ENCODE measurements at regions not wholly inside any gene's neighbourhood (a gene's known extent, or its start where the extent isn't known, plus 50 kb on each side); places are given as distances from the start of the nearest gene placed in this dataset.
"Not testable (repeated sequence)": the region's sequence is repeated elsewhere in the genome, so short reads cannot be mapped to it uniquely, and the experiment has no call there.

- not testable (repeated sequence) for DNase-seq
These were observed 180.7 kb upstream of the TMEM196 start for GRCh38 chr7:19954166-19954565.

GRCh38 chr7:19953411-19953810 is 180.0 kb upstream of the TMEM196 start:
- DNase-seq = not testable (repeated sequence)

DNA sequence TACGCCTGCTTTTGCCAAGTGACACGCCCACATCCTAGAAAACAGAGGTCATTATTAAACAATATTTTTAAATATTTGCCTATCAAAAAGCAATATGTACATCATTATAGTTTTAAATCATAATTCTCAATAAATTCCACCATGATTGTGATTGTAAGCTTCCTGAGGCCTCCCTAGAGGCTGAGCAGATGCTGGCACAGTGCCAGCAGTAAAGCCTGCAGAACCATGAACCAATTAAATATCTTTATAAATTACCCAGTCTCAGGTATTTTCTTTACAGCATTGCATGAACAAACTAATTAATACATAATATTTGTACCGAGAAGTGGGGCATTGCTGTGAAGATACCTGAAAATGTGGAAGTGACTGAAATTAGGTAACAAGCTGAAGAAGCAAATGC is 174.7 kb upstream of the TMEM196 start:
- no peak for DNase-seq

GRCh38 chr7:19944363-19945120 is 171.1 kb upstream of the TMEM196 start:
- no peak for DNase-seq

- no peak for DNase-seq
These were observed 166.3 kb upstream of the TMEM196 start for GRCh38 chr7:19939746-19940145.

DNA sequence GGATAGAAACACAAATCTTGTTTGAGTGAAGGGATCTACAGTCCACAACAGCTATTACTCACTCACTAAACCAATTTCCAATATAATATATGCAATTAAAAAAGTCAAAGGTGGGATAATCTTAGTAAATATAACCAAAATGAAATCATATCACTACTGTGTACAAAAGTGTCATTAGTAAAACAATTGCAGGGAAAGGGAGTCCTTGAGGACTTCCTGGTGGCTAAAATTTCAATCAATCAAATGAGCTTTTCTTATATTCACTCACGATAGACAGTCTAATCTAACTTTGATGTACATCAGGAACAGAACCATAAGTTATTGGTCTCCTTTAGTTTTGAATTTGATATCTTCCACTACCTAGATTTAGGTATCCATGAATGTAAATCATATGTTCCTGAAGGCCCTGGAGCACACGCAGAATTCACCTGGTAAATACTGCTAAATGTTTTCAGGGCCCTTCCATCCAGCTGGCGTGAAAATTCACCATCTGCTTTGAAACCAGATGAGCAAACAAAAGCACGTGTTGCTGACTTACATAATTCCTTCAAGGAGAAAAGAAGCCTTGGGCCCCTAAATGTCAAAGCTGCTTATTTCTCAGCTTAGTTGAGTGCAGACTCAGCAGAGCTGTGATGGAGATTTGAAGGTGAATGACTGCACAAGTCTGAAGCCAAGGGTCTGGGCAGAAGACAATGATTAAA is 159.3 kb upstream of the TMEM196 start:
- no peak for DNase-seq

DNA sequence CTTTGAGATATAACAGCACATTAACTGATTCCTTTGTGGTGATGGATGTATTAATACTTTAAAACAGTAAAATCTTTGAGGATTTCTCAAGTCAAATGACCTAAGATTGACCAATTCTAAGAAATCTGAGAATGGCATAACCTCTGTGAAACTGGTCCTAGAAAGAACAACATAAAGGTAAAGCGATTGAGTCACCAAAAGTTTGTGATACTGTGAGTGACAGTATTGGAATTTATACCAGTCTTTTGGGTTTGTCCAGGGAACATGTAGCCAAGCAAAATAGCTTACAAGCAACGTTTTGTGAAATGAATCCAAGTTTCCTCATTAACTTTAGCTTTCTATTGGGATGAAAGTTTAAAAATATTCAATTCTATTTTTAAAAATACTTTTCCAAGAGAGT is 157.4 kb upstream of the TMEM196 start:
- no peak for DNase-seq

DNA sequence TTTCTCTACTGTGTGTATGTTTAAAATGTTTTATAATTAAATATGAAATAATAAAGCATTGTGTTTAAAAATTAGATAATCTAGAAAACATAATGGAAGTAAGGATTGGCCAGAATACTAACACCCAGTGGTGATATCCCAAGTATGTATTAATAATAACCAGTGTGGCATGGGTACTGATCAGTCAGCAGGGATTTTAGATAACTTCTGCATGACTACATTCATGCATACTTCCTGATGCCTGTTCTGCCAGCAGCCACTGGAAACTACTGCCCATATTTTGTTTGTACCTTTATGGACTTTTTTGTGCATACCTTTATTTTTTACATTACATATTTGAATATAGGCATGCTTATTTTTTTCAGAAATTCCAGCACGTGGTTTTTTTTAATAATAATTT is 156.6 kb upstream of the TMEM196 start:
- no peak for DNase-seq

DNA sequence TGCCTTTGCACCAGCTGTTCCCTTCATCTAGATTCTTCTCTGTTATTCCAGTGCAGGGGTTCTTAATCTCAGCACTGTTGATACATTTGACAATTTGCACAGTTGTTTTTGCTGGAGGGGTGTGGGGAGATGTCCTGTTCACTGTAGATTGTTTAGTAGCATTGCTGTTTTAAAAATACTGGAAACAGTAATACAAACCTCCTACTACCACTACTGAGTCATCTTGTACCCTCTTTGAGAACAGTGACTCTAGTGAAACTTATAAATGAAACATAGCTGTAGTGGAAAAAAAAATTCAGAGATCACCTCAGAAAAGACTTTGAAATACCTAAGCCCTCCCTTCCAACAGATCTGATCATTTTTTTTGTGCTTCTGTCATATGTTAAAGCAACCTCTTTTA is 154.8 kb upstream of the TMEM196 start:
- no peak for DNase-seq

DNA sequence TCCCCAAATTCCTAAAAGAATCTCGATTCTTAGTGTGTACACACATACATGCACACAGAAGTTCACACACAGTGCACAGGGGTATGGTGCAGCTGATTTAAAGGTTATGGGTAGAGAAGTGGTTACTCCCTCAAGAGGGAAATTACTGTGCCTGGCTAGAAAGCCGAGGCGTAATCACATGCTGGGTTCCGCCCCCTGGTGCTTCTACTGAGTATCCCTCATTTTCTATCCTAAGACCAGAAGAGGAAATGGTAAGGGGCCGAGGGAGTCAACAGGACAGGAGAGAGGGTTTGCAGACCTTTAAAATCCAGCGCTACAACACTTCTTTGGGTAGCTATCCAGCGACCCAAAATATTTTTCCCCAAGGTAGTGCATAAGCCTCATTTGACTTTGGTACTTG is 147.3 kb upstream of the TMEM196 start:
- DNase-seq = no peak

GRCh38 chr7:19920166-19920565 is 146.7 kb upstream of the TMEM196 start:
- no peak for DNase-seq

DNA sequence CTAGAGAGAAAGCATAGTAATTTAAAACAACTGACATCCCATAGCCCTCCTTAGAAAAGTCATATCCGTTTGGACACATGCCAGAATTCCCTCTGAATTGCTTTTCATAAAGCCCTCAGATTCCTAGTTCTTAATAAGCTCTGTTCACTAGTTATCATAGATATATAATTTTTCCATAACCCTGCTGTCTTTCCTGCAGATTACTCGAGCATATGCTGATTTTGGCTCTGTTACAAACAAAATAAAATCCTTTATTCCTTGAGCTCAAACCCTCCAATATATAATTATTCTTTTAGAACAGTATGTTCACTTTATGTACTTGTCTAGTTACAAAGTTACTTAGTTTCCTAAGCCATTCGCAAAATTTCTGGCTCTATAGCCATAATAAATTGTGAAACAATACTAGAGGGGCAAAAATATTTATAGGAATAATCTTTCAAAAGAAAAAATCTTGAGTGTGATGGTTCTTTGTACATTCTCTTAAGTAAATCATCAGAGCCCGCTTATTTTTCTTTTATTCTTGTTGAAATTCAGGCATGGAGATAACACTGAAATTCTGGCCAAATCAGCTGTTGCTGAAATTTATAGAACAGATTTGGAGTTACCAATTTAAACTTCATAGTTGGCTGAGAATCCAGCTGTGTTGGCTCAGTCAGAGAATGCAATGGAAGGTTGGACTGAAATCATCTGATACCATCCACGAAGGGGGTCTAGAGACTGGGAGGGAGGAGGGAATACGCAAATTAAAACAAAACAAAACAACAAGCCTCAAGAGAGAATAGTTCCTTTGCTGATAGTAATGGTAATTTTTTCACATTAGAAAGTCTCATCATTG is 146.1 kb upstream of the TMEM196 start:
- no peak for DNase-seq

GRCh38 chr7:19916046-19916445 is 142.6 kb upstream of the TMEM196 start:
- DNase-seq = no peak

DNA sequence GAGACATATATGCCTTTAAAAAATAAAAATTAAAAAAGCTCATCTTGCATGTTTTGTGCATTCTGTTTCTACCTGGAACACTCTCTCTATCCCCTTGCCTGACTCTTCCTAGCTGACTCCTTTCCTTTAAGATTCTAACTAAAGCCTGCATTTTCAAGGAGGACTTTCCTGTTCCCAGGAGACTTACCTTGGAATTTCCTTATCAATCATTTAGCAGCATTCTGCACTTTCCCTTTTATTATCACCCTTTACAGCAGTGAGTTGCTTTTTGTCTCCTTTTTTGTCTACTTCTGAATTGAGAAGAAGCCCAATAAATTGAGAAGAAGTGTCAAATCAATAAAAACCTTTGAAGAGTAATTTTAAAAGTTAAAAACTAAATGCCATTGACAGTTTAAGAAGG is 142.2 kb upstream of the TMEM196 start:
- DNase-seq = no peak

DNA sequence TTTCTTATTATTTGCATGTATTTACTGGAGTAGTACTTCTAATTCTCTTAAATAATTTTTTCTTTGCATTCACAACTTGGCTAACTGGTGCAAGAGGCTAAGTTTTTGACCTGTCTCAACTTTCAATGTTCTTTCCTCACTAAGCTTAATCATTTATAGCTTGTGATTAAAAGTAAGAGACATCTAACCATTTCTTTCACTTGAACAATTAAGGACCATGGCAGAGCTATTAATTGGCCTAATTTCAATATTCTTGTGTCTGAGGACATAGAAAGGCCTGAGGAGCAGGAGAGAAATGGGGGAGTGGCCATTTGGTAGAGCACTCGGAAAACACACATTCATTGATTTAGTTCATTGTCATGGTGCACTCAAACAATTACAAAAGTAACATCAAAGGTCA is 141.4 kb upstream of the TMEM196 start:
- no peak for DNase-seq

DNA sequence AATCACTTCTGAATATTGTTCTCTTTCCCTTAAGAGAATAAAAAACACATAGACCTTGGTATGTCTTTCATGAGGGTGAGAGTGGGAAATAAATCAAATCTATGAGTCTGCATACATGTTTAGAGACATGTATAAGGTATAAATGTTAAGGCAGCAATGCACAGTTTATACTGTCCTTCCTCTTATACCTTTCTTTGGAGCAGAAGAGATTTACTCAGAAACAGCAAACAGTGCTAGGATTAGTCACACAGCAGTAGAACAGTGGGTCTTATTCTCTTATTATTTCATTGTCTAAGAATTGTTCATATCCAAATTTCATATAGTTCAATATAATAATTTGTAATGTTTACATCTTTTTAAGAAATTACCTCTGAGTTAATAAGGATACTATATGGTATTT is 126.7 kb upstream of the TMEM196 start:
- no peak for DNase-seq

DNA sequence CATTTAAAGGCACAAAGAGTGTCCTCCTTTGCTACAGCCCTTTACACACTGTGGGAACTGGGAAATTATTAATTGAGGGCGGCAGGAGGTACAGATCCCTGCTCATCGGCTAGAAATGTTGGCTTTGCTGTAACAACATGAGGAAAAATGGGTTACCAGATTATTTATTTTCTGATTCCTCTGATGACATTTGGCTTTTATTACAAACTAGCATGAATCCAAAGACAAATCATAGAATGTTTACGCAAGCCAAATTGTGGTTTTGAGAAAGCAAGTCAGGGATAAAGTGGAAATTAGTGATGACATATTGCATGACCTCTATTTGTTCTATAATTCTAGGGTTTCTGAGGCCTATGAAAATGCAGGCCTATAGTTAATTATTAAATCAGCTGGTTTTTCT is 126.1 kb upstream of the TMEM196 start:
- DNase-seq = no peak

- DNase-seq = not testable (repeated sequence)
These were observed 109.5 kb upstream of the TMEM196 start for GRCh38 chr7:19882893-19883292.

GRCh38 chr7:19872094-19872493 is 98.7 kb upstream of the TMEM196 start:
- no peak for DNase-seq

GRCh38 chr7:19871102-19871501 is 97.7 kb upstream of the TMEM196 start:
- DNase-seq = no peak

DNA sequence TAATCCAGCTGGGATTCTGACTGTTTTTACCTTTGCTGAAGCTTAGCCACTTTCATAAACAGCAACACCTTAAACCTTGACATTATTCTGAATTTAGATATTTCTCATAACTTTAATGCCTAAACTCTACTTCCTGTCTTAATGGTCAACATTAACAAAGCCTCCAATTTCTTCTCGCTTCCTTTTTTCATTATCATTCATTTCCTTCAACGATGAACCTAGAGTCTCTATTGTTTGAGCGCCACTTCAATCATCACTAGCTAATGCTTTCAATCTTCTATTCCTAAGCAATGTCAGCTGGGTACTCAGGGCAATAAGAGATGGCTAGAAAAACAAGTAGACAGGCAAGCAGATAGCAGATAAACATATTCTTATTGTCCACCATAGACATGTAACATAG is 96.6 kb upstream of the TMEM196 start:
- DNase-seq = no peak

GRCh38 chr7:19853261-19853832 is 79.9 kb upstream of the TMEM196 start:
- DNase-seq = no peak

GRCh38 chr7:19852192-19852591 is 78.8 kb upstream of the TMEM196 start:
- no peak for DNase-seq
